ENCODE measurements at regions not wholly inside any gene's neighbourhood (a gene's known extent, or its start where the extent isn't known, plus 50 kb on each side); places are given as distances from the start of the nearest gene placed in this dataset.

- 84 to 90% (median 87%) methylated on average over 4 of the region's 4 CpGs for WGBS, 4 donors
- intact Hi-C loops (cut with DNase I) = no loop called here
- TF ChIP-seq POLR2A (IDR thresholded peaks at IDR 0.05) = no peak
- no peak for TF ChIP-seq CTCF (IDR thresholded peaks at IDR 0.05)
These were observed 263.8 kb upstream of the LCORL start for GRCh38 chr4:18285357-18285756.

GRCh38 chr4:18278244-18278643, 256.7 kb upstream of the LCORL start:
- no peaks in the 10 kb centered on the region for H3K36me3 ChIP-seq
- no peaks in the 10 kb centered on the region for H3K27me3 ChIP-seq
- no peak for ATAC-seq
- TF ChIP-seq CTCF (IDR thresholded peaks at IDR 0.05) (no peak), POLR2A (IDR thresholded peaks at IDR 0.05) (no peak)
- peaks cover 0 to 14% (median 0%) of the 10 kb centered on the region in 12 donors for H3K9me3 ChIP-seq
- no peak overlapping the region for H3K27ac ChIP-seq
- intact Hi-C loops (cut with DNase I) = no loop called here
- DNase-seq = no peak
- WGBS, 4 donors = 83 to 89% (median 86%) methylated on average over 4 of the region's 4 CpGs
- H3K4me1 ChIP-seq = no peaks in the 10 kb centered on the region
- H3K4me3 ChIP-seq = no peak overlapping the region

More at GRCh38 chr4:18285357-18285756, 263.8 kb upstream of the LCORL start:
- no peak for DNase-seq
- Histone ChIP-seq H3K27ac (no peak overlapping the region), H3K36me3 (no peaks in the 10 kb centered on the region), H3K9me3 (peaks cover 0 to 9% (median 0%) of the 10 kb centered on the region in 12 donors), H3K4me3 (no peak overlapping the region), H3K27me3 (no peaks in the 10 kb centered on the region), H3K4me1 (no peaks in the 10 kb centered on the region)
- ATAC-seq = no peak

- WGBS, 4 donors = 76 to 84% (median 79%) methylated on average over 3 of the region's 3 CpGs
These were observed 241.3 kb upstream of the LCORL start for GRCh38 chr4:18262832-18263231.

GRCh38 chr4:18252052-18252451, 230.5 kb upstream of the LCORL start:
- 90 to 100% (median 93%) methylated on average over 1 of the region's 1 CpG for WGBS, 4 donors
- H3K4me1 ChIP-seq = no peaks in the 10 kb centered on the region
- H3K27me3 ChIP-seq = no peaks in the 10 kb centered on the region
- TF ChIP-seq CTCF (IDR thresholded peaks at IDR 0.05) (no peak), POLR2A (IDR thresholded peaks at IDR 0.05) (no peak)
- no peak for ATAC-seq
- intact Hi-C loops (cut with DNase I) = no loop called here
- no peak for DNase-seq
- no peak overlapping the region for H3K27ac ChIP-seq
- H3K4me3 ChIP-seq = no peak overlapping the region
- H3K9me3 ChIP-seq = peaks cover 0 to 13% (median 0%) of the 10 kb centered on the region in 12 donors
- H3K36me3 ChIP-seq = no peaks in the 10 kb centered on the region

More at GRCh38 chr4:18262832-18263231, 241.3 kb upstream of the LCORL start:
- ATAC-seq = no peak
- TF ChIP-seq CTCF (IDR thresholded peaks at IDR 0.05) (no peak), POLR2A (IDR thresholded peaks at IDR 0.05) (no peak)
- Histone ChIP-seq H3K36me3 (no peaks in the 10 kb centered on the region), H3K27ac (no peak overlapping the region), H3K4me1 (no peaks in the 10 kb centered on the region), H3K9me3 (peaks cover 0 to 1% (median 0%) of the 10 kb centered on the region in 12 donors), H3K4me3 (no peak overlapping the region), H3K27me3 (no peaks in the 10 kb centered on the region)
- no peak for DNase-seq
- intact Hi-C loops (cut with DNase I) = no loop called here

All from heart left ventricle (tissue), 16 donors.